ENCODE measurements at regions not wholly inside any gene's neighbourhood (a gene's known extent, or its start where the extent isn't known, plus 50 kb on each side); places are given as distances from the start of the nearest gene placed in this dataset.
A peak's percentile ranks its signal among the peaks of the same experiment; 100 is the strongest.
"Not testable (repeated sequence)": the region's sequence is repeated elsewhere in the genome, so short reads cannot be mapped to it uniquely, and the experiment has no call there.

- DNase-seq (ENCODE audit: low read depth, low spot score): no peak
Measured at GRCh38 chr3:14252321-14253021, 73.9 kb downstream of the LSM3 start.

GRCh38 chr3:14253022-14253706, 74.5 kb downstream of the LSM3 start:
- DNase-seq (ENCODE audit: low read depth, low spot score): no peak

GRCh38 chr3:14253707-14254382, 75.2 kb downstream of the LSM3 start:
- DNase-seq (ENCODE audit: low read depth, low spot score): no peak

- no peak for DNase-seq (ENCODE audit: low read depth, low spot score)
Measured at GRCh38 chr3:14254812-14255702, 76.4 kb downstream of the LSM3 start.

- DNase-seq (ENCODE audit: low read depth, low spot score): no peak
Measured at GRCh38 chr3:14256046-14256445, 77.4 kb downstream of the LSM3 start.

- DNase-seq (ENCODE audit: low read depth, low spot score): no peak
Measured at GRCh38 chr3:14256561-14257342, 78.1 kb downstream of the LSM3 start.

- DNase-seq (ENCODE audit: low read depth, low spot score): no peak
Measured at GRCh38 chr3:14258906-14259904, 80.6 kb downstream of the LSM3 start.

- DNase-seq (ENCODE audit: low read depth, low spot score): no peak
Measured at GRCh38 chr3:14260463-14260862, 81.8 kb downstream of the LSM3 start.

- peak; percentile 64 for DNase-seq (ENCODE audit: low read depth, low spot score)
Measured at GRCh38 chr3:14261229-14261628, 82.6 kb downstream of the LSM3 start.

- DNase-seq (ENCODE audit: low read depth, low spot score): no peak
Measured at GRCh38 chr3:14262212-14262611, 83.6 kb downstream of the LSM3 start.

GRCh38 chr3:14262867-14263266, 84.2 kb downstream of the LSM3 start:
- no peak for DNase-seq (ENCODE audit: low read depth, low spot score)

GRCh38 chr3:14263317-14264005, 84.8 kb downstream of the LSM3 start:
- DNase-seq (ENCODE audit: low read depth, low spot score): no peak

GRCh38 chr3:14265246-14265962, 86.8 kb downstream of the LSM3 start:
- DNase-seq (ENCODE audit: low read depth, low spot score): no peak

GRCh38 chr3:14266361-14266760, 87.7 kb downstream of the LSM3 start:
- no peak for DNase-seq (ENCODE audit: low read depth, low spot score)

GRCh38 chr3:14267976-14268375, 89.4 kb downstream of the LSM3 start:
- DNase-seq (ENCODE audit: low read depth, low spot score): no peak

GRCh38 chr3:14268897-14269296, 90.3 kb downstream of the LSM3 start:
- DNase-seq (ENCODE audit: low read depth, low spot score): no peak

GRCh38 chr3:14272041-14272958, 93.7 kb downstream of the LSM3 start:
- DNase-seq (ENCODE audit: low read depth, low spot score): not testable (repeated sequence)
